Retinal pigment epithelial cell (primary cell): ENCODE measurements at regions not wholly inside any gene's neighbourhood (a gene's known extent, or its start where the extent isn't known, plus 50 kb on each side); places are given as distances from the start of the nearest gene placed in this dataset.

Experiments used
- DNase-seq: peaks from one replicate; pipeline ENCODE4 v3.0.0-alpha.2; 2010; ENCODE audit warnings: low read depth
- H3K4me3 ChIP-seq: 2 replicates; pipeline ENCODE4 v1.5.1; 2011; ENCODE audit warnings: mild to moderate bottlenecking, low read length, control low read depth, moderate library complexity
- CTCF ChIP-seq: conservative IDR thresholded peaks from 2 replicates; pipeline ENCODE4 v1.5.1; 2011; ENCODE audit warnings: low read depth, low read length, control low read depth, inconsistent platforms

DNA sequence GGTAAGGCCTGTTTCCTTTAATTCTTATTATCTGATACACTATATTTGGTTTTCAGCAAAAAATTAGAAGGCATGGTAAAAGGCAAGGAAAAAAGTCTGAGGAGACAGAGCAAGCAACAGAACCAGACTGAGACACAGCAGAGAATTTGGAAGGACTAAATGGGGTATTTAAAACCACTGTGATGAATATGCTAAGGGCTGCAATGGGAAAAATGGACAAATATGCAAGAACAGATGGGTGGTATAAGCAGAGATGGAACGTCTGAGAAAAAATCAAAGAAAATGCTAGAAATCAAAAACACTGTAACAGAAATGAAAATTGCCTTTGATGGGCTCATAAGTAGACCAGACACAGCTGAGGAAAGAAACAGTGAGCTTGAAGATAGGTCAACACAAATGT, 50.8 kb upstream of the NSMCE3 start:
- no peak for TF ChIP-seq CTCF
- no peak overlapping the region for H3K4me3 ChIP-seq
- DNase-seq: no peak

- no peak overlapping the region for H3K4me3 ChIP-seq
- DNase-seq: no peak
- TF ChIP-seq CTCF: no peak
Observed at GRCh38 chr15:29319823-29320222, 50.2 kb upstream of the NSMCE3 start.
